ENCODE measurements at regions not wholly inside any gene's neighbourhood (a gene's known extent, or its start where the extent isn't known, plus 50 kb on each side); places are given as distances from the start of the nearest gene placed in this dataset.
"Not testable (repeated sequence)": the region's sequence is repeated elsewhere in the genome, so short reads cannot be mapped to it uniquely, and the experiment has no call there.

DNA sequence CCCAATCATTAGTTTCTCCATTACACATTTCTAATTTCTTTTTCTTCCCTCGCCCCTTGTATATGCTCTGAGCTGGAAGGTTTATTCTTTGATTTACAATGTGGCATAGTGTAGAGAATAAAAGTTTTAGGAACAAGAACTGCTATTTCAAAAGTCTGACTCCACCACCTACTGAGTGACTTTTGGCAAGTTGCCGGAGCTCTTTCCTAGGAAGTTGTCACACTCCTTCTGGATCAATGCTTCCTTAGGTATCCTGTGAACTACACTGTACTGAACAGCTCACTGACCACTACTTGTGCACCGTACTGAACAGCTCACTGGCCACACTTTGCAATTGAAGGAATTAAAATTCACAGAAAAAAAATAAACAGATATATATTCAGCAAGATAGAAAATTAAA, 458.2 kb downstream of the FRK start:
- H3K4me3 ChIP-seq (replicated peaks; ENCODE audit: low read depth, low read length): no peak overlapping the region
- no peak for DNase-seq (ENCODE audit: low read depth)
- TF ChIP-seq, protein P1, sequence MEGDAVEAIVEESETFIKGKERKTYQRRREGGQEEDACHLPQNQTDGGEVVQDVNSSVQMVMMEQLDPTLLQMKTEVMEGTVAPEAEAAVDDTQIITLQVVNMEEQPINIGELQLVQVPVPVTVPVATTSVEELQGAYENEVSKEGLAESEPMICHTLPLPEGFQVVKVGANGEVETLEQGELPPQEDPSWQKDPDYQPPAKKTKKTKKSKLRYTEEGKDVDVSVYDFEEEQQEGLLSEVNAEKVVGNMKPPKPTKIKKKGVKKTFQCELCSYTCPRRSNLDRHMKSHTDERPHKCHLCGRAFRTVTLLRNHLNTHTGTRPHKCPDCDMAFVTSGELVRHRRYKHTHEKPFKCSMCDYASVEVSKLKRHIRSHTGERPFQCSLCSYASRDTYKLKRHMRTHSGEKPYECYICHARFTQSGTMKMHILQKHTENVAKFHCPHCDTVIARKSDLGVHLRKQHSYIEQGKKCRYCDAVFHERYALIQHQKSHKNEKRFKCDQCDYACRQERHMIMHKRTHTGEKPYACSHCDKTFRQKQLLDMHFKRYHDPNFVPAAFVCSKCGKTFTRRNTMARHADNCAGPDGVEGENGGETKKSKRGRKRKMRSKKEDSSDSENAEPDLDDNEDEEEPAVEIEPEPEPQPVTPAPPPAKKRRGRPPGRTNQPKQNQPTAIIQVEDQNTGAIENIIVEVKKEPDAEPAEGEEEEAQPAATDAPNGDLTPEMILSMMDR (IDR thresholded peaks at IDR 0.05; ENCODE audit: low read length, missing control alignments): no peak

DNA sequence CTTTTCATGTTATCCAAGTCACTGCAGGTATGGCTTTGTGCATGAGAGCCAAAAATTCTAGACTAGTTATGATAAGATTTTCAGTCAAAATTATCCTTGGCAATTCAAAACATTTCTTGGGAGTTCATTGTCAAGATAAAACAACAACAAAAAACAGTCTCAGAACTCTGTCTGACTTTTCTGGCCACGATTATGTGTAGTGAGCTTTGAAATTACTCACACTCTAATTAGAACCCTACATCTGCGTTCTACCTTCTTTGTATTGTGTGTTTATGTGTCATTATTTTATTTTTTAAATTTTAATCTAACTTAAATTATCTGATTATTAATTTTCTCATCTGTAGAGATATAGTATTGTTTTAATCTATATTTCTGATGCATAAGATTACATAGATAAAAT, 459.2 kb downstream of the FRK start:
- no peak for DNase-seq (ENCODE audit: low read depth)
- no peak overlapping the region for H3K4me3 ChIP-seq (replicated peaks; ENCODE audit: low read depth, low read length)
- TF ChIP-seq, protein P1 (IDR thresholded peaks at IDR 0.05; ENCODE audit: low read length, missing control alignments): no peak

- no peak overlapping the region for H3K4me3 ChIP-seq (replicated peaks; ENCODE audit: low read depth, low read length)
- TF ChIP-seq, protein P1 (IDR thresholded peaks at IDR 0.05; ENCODE audit: low read length, missing control alignments): no peak
- DNase-seq (ENCODE audit: low read depth): no peak
These were observed 459.6 kb downstream of the FRK start for GRCh38 chr6:115601064-115601463.

- TF ChIP-seq, protein P1 (IDR thresholded peaks at IDR 0.05; ENCODE audit: low read length, missing control alignments): no peak
- DNase-seq (ENCODE audit: low read depth): no peak
- H3K4me3 ChIP-seq (replicated peaks; ENCODE audit: low read depth, low read length): no peak overlapping the region
These were observed 465.8 kb downstream of the FRK start for GRCh38 chr6:115594891-115595290.

- TF ChIP-seq, protein P1 (IDR thresholded peaks at IDR 0.05; ENCODE audit: low read length, missing control alignments): no peak
- H3K4me3 ChIP-seq (replicated peaks; ENCODE audit: low read depth, low read length): no peak overlapping the region
- no peak for DNase-seq (ENCODE audit: low read depth)
These were observed 468.7 kb downstream of the FRK start for GRCh38 chr6:115592025-115592424.

GRCh38 chr6:115589072-115589471, 471.6 kb downstream of the FRK start:
- DNase-seq (ENCODE audit: low read depth); H3K4me3 ChIP-seq (replicated peaks; ENCODE audit: low read depth, low read length): not testable (repeated sequence)

DNA sequence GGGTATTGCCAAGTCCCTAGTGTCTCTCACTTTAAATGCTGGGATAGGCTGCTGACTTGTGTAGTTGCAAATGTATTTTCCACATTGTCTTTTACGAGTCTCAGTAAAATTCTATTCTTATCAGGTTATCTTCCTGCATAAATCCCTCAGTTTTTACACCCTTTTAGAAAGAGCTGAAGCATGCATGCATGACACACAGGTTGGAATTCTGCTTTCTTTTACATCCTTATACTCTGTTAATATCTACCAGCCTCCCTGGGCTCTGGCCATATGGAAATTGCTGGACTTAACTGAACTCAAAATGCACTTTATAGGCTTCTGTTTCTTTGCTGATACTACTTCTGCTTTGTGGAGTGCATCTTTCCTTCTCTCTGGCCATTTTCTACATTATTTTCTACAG, 477.4 kb downstream of the FRK start:
- H3K4me3 ChIP-seq (replicated peaks; ENCODE audit: low read depth, low read length): no peak overlapping the region
- TF ChIP-seq, protein P1 (IDR thresholded peaks at IDR 0.05; ENCODE audit: low read length, missing control alignments): no peak
- no peak for DNase-seq (ENCODE audit: low read depth)

GRCh38 chr6:115582386-115582785, 478.3 kb downstream of the FRK start:
- no peak for DNase-seq (ENCODE audit: low read depth)
- TF ChIP-seq, protein P1 (IDR thresholded peaks at IDR 0.05; ENCODE audit: low read length, missing control alignments): no peak
- H3K4me3 ChIP-seq (replicated peaks; ENCODE audit: low read depth, low read length): no peak overlapping the region

GRCh38 chr6:115579565-115579964, 481.1 kb downstream of the FRK start:
- not testable (repeated sequence) for DNase-seq (ENCODE audit: low read depth); H3K4me3 ChIP-seq (replicated peaks; ENCODE audit: low read depth, low read length)
